Prostate gland (tissue), 2 donors: ENCODE measurements at regions not wholly inside any gene's neighbourhood (a gene's known extent, or its start where the extent isn't known, plus 50 kb on each side); places are given as distances from the start of the nearest gene placed in this dataset.

Experiments
- POLR2A ChIP-seq: fragments of 450-650 bp; IDR thresholded peaks from one replicate; pipeline ENCODE4 v1.6.1; 2016; ENCODE audit warnings: antibody characterized with exemption, mild to moderate bottlenecking
- POLR2AphosphoS5 ChIP-seq: sonication (generic); formaldehyde crosslinking; IDR thresholded peaks from one replicate; pipeline ENCODE4 v1.6.1; 2017; ENCODE audit warnings: antibody characterized with exemption
- TF ChIP-seq, protein P1 (sequence below), 4 experiments: fragments of 200-600 bp in 2 of 4; fragments of 450-650 bp in 2 of 4; sonication (generic) in 2 of 4; IDR thresholded peaks; 1 replicate in 3 of 4; 2 replicates in 1 of 4; pipeline ENCODE4 v1.5.1; 2016 to 2019; ENCODE audit warnings: antibody characterized with exemption in 4 of 4, mild to moderate bottlenecking in 2 of 4, moderate library complexity in 2 of 4

DNA sequence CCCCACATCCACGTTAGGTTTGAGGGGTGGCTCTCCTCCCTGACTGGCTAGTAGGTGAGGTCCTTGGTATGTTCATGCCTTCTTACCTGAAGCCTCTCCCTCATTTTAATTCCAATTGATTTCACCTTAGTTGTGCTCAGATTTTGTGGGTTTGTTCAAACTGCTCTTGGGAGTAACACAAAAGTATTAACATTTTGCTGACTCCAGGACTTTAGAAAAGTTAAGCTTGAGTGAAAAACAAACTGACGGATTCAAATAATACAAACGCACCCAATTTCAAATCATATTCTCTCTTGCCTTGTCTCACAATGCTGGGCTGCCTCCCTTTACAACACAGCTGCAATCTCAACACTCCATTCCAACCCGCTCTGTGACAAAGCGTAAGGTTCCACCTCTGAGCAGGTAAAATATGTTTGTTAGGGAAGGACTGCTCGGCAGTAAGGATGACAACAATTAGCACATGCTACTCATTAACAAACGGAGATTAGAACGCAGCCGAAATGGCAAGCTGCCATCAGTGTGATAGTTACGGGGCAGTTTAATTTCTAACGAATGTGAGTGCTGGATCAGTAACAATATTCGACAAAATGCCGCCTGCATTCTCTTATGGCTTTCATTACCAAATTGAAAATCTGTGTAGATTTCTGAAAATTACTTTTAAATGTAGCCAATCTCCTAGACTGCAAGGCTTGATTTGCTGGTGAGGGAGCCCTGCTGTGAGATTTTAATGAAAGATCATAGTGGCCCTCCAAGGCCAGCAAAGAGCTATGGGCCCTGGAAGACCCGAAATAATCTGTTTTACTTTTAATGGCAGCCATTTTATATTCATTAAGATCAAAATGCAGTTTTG is 730.6 kb upstream of the FANCL start:
- no peak for TF ChIP-seq POLR2AphosphoS5
- TF ChIP-seq, protein P1, sequence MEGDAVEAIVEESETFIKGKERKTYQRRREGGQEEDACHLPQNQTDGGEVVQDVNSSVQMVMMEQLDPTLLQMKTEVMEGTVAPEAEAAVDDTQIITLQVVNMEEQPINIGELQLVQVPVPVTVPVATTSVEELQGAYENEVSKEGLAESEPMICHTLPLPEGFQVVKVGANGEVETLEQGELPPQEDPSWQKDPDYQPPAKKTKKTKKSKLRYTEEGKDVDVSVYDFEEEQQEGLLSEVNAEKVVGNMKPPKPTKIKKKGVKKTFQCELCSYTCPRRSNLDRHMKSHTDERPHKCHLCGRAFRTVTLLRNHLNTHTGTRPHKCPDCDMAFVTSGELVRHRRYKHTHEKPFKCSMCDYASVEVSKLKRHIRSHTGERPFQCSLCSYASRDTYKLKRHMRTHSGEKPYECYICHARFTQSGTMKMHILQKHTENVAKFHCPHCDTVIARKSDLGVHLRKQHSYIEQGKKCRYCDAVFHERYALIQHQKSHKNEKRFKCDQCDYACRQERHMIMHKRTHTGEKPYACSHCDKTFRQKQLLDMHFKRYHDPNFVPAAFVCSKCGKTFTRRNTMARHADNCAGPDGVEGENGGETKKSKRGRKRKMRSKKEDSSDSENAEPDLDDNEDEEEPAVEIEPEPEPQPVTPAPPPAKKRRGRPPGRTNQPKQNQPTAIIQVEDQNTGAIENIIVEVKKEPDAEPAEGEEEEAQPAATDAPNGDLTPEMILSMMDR (IDR thresholded peaks at IDR 0.05) = no peak
- TF ChIP-seq POLR2A = no peak
